H1 (cell line): ENCODE measurements at regions not wholly inside any gene's neighbourhood (a gene's known extent, or its start where the extent isn't known, plus 50 kb on each side); places are given as distances from the start of the nearest gene placed in this dataset.

ENCODE experiments used
- CTCF ChIA-PET: fragments of 300-600 bp; sonication (Branson Sonifier 250); formaldehyde crosslinking; loops from one replicate; lab custom pipeline; 2021; ENCODE audit not compliant: partially characterized antibody; lab: Charles Lee
- POLR2A ChIA-PET: fragments of 300-600 bp; sonication (Branson Sonifier 250); formaldehyde crosslinking; loops from one replicate; lab custom pipeline; 2021; ENCODE audit warnings: inconsistent platforms; ENCODE audit not compliant: partially characterized antibody; lab: Charles Lee
- DNase-seq, 2 experiments: peaks; one replicate each; pipeline versions ENCODE4 v3.0.0 to v3.0.0-alpha.2; 2010 to 2022; ENCODE audit warnings: low spot score in 2 of 2, low read depth in 1 of 2, mixed read lengths in 1 of 2
- FAIRE-seq: peaks from 2 replicates; lab custom pipeline; 2011; peaks lifted over from hg19 to GRCh38; lab: Jason Lieb, UNC
- H2AFZ ChIP-seq: 2 replicates; pipeline ENCODE4 v1.8.1; 2012; ENCODE audit warnings: low read length, inconsistent platforms
- H2AK5ac ChIP-seq: 2 replicates; pipeline ENCODE4 v1.6.1; 2013; ENCODE audit warnings: low read depth, low read length
- H2BK120ac ChIP-seq: replicated peaks from 2 replicates; pipeline ENCODE3; 2013; ENCODE audit warnings: low read depth, low read length, inconsistent platforms
- H2BK12ac ChIP-seq: 2 replicates; pipeline ENCODE4 v1.6.1; 2013; ENCODE audit warnings: low read depth, low read length
- H2BK15ac ChIP-seq: 2 replicates; pipeline ENCODE4 v1.6.1; 2013; ENCODE audit warnings: low read length
- H2BK20ac ChIP-seq: 2 replicates; pipeline ENCODE4 v1.6.1; 2013; ENCODE audit warnings: low read length
- H2BK5ac ChIP-seq: 2 replicates; pipeline ENCODE4 v1.6.1; 2013; ENCODE audit warnings: low read depth, low read length
- H3K14ac ChIP-seq: 2 replicates; pipeline ENCODE4 v1.6.1; 2013; ENCODE audit warnings: inconsistent platforms; ENCODE audit not compliant: insufficient read length
- H3K18ac ChIP-seq: 2 replicates; pipeline ENCODE4 v1.6.1; 2013; ENCODE audit warnings: low read length; ENCODE audit errors: extremely low read depth
- H3K23ac ChIP-seq: 2 replicates; pipeline ENCODE4 v1.6.1; 2013; ENCODE audit warnings: inconsistent platforms; ENCODE audit not compliant: insufficient read length
- H3K23me2 ChIP-seq: 2 replicates; pipeline ENCODE4 v1.6.1; 2013; ENCODE audit warnings: low read depth, low read length
- H3K27ac ChIP-seq: 2 replicates; pipeline ENCODE4 v1.6.1; 2011; ENCODE audit warnings: low read depth, low read length, inconsistent platforms
- H3K27me3 ChIP-seq, 4 experiments: replicated peaks in 1 of 4; 1 replicate in 1 of 4; 2 replicates in 3 of 4; pipeline versions ENCODE4 v1.6.1 to v1.8.1; 2011 to 2013; ENCODE audit warnings: low read length in 3 of 4, mild to moderate bottlenecking in 3 of 4, inconsistent platforms in 2 of 4, mixed read lengths in 2 of 4, moderate library complexity in 1 of 4; ENCODE audit not compliant: control insufficient read depth in 3 of 4, insufficient read depth in 3 of 4; ENCODE audit errors: extremely low read depth in 1 of 4
- H3K36me3 ChIP-seq, 4 experiments: 2 replicates each; pipeline versions ENCODE4 v1.6.1 to v1.8.1; 2011 to 2013; ENCODE audit warnings: mild to moderate bottlenecking in 4 of 4, low read length in 3 of 4, moderate library complexity in 2 of 4, control low read depth in 1 of 4, inconsistent platforms in 1 of 4; ENCODE audit not compliant: insufficient read depth in 4 of 4, control insufficient read depth in 2 of 4
- H3K4ac ChIP-seq: replicated peaks from 2 replicates; pipeline ENCODE3; 2013; ENCODE audit warnings: low read length, low read depth, mixed read lengths, inconsistent platforms; ENCODE audit not compliant: insufficient read length
- H3K4me1 ChIP-seq, 4 experiments: replicated peaks in 1 of 4; 1 replicate in 1 of 4; 2 replicates in 3 of 4; pipeline versions ENCODE4 v1.6.1 to v1.8.1; 2011 to 2013; ENCODE audit warnings: low read length in 3 of 4, inconsistent platforms in 2 of 4, mixed read lengths in 1 of 4; ENCODE audit not compliant: insufficient read depth in 4 of 4, control insufficient read depth in 3 of 4
- H3K4me2 ChIP-seq, 2 experiments: 2 replicates each; pipeline versions ENCODE4 v1.6.1 to v1.8.1; 2011 to 2013; ENCODE audit warnings: low read depth in 2 of 2, low read length in 2 of 2, control low read depth in 1 of 2, inconsistent platforms in 1 of 2, mild to moderate bottlenecking in 1 of 2; ENCODE audit not compliant: insufficient read depth in 1 of 2
- H3K4me3 ChIP-seq, 4 experiments: fragments of 200-600, 300-600 bp in 1 of 4; sonication (generic), shearing (Covaris generic), sonication (Bioruptor Twin) in 1 of 4; 2 replicates each; pipeline versions ENCODE4 v1.5.1 to v1.8.1; 2011 to 2016; ENCODE audit warnings: low read length in 4 of 4, low read depth in 3 of 4, control low read depth in 2 of 4, inconsistent platforms in 2 of 4, mild to moderate bottlenecking in 2 of 4, mixed read lengths in 1 of 4, moderate library complexity in 1 of 4; ENCODE audit not compliant: insufficient read depth in 2 of 4; ENCODE audit errors: extremely low read depth in 1 of 4
- H3K56ac ChIP-seq: replicated peaks from 2 replicates; pipeline ENCODE3; 2013; ENCODE audit warnings: low read depth, mild to moderate bottlenecking, mixed read lengths, low read length, inconsistent platforms; ENCODE audit not compliant: insufficient read length
- H3K79me1 ChIP-seq: 2 replicates; pipeline ENCODE4 v1.6.1; 2013; ENCODE audit warnings: low read depth, low read length, control low read depth
- H3K79me2 ChIP-seq, 2 experiments: 2 replicates each; pipeline versions ENCODE4 v1.6.1 to v1.8.1; 2012 to 2013; ENCODE audit warnings: low read length in 2 of 2, mild to moderate bottlenecking in 2 of 2, inconsistent platforms in 1 of 2; ENCODE audit not compliant: insufficient read depth in 2 of 2, control insufficient read depth in 1 of 2
- H3K9ac ChIP-seq, 4 experiments: replicated peaks in 1 of 4; 1 replicate in 1 of 4; 2 replicates in 3 of 4; pipeline versions ENCODE4 v1.6.1 to v1.8.1; 2011 to 2013; ENCODE audit warnings: low read depth in 3 of 4, low read length in 3 of 4, control low read depth in 2 of 4, mild to moderate bottlenecking in 2 of 4, moderate library complexity in 2 of 4, inconsistent platforms in 1 of 4; ENCODE audit errors: extremely low read depth in 1 of 4
- H3K9me3 ChIP-seq, 2 experiments: 2 replicates each; pipeline versions ENCODE4 v1.6.1 to v1.8.1; 2012 to 2013; ENCODE audit warnings: mild to moderate bottlenecking in 2 of 2, moderate library complexity in 2 of 2, control low read depth in 1 of 2, inconsistent platforms in 1 of 2, low read depth in 1 of 2, low read length in 1 of 2, mixed read lengths in 1 of 2; ENCODE audit not compliant: insufficient read depth in 2 of 2
- H4K20me1 ChIP-seq, 2 experiments: replicated peaks in 1 of 2; 2 replicates each; pipeline versions ENCODE3 to v1.8.1; 2011 to 2013; ENCODE audit warnings: inconsistent platforms in 2 of 2, low read length in 2 of 2, mild to moderate bottlenecking in 1 of 2; ENCODE audit not compliant: insufficient read depth in 2 of 2, control insufficient read depth in 1 of 2
- H4K5ac ChIP-seq: 2 replicates; pipeline ENCODE4 v1.6.1; 2013; ENCODE audit warnings: low read length, low read depth, mixed read lengths, inconsistent platforms; ENCODE audit not compliant: insufficient read length
- H4K8ac ChIP-seq: 2 replicates; pipeline ENCODE4 v1.8.0; 2013; ENCODE audit warnings: mild to moderate bottlenecking, moderate library complexity, low read length, inconsistent platforms; ENCODE audit not compliant: insufficient read depth; ENCODE audit errors: extremely low read depth
- H4K91ac ChIP-seq: replicated peaks from 2 replicates; pipeline ENCODE3; 2013; ENCODE audit warnings: low read length, mixed read lengths, inconsistent platforms; ENCODE audit not compliant: insufficient read length
- BRCA1 ChIP-seq: IDR thresholded peaks from 2 replicates; pipeline ENCODE4 v1.6.1; 2012; ENCODE audit warnings: low read depth, low read length, improper control_type of control experiment
- CREB1 ChIP-seq: IDR thresholded peaks from 2 replicates; pipeline ENCODE4 v1.6.1; 2012; ENCODE audit warnings: inconsistent platforms
- RAD21 ChIP-seq, 2 experiments: IDR thresholded peaks in 1 of 2; conservative IDR thresholded peaks in 1 of 2; 2 replicates each; pipeline ENCODE4 v1.6.1; 2011; ENCODE audit warnings: low read depth in 2 of 2, low read length in 2 of 2, improper control_type of control experiment in 1 of 2, inconsistent platforms in 1 of 2, mild to moderate bottlenecking in 1 of 2, moderate library complexity in 1 of 2
- RFX5 ChIP-seq: IDR thresholded peaks from 2 replicates; pipeline ENCODE4 v1.6.1; 2011; ENCODE audit warnings: low read depth, low read length, improper control_type of control experiment, borderline replicate concordance
- SP4 ChIP-seq: IDR thresholded peaks from 2 replicates; pipeline ENCODE4 v1.6.1; 2012; ENCODE audit warnings: low read length, inconsistent platforms
- YY1 ChIP-seq: IDR thresholded peaks from 2 replicates; pipeline ENCODE4 v1.6.1; 2011; ENCODE audit warnings: low read depth, mild to moderate bottlenecking, low read length
- WGBS, 2 experiments: shearing (Covaris generic) in 1 of 2; methylation state at CpG; one replicate each; pipeline versions ENCODE4 v1.1.6 to v1.1.7; 2013 to 2015; ENCODE audit warnings: low lambda C conversion rate in 2 of 2, mixed read lengths in 2 of 2, inconsistent platforms in 1 of 2, low coverage in 1 of 2, missing lambda C conversion rate in 1 of 2; ENCODE audit not compliant: insufficient replicate concordance in 2 of 2, insufficient coverage in 1 of 2, insufficient read length in 1 of 2; ENCODE audit errors: extremely low coverage in 1 of 2, missing lambda C conversion rate in 1 of 2; 5-methylcytosine and 5-hydroxymethylcytosine counted together

GRCh38 chr12:65609359-65609771, 214.9 kb upstream of the HMGA2 start:
- FAIRE-seq = no peak
- 78% methylated on average over 4 of the region's 4 CpGs; no CpG with 5 or more reads in 1 of the 2 experiments for WGBS, 2 experiments
- CTCF ChIA-PET = interaction anchor here (1.0 to 1.6 kb wide), 3 partner anchors 40 to 360 kb away, joined by 3 read pairs; no protein-coding TSS in a partner anchor

More at GRCh38 chr12:65609359-65609771, 214.9 kb upstream of the HMGA2 start:
- POLR2A ChIA-PET = no interaction called here
- Histone ChIP-seq H4K5ac (no peak overlapping the region), H3K4me1 (no peaks in the 10 kb centered on the region), H3K56ac (no peak overlapping the region), H3K23me2 (no peaks in the 10 kb centered on the region), H3K27ac (no peak overlapping the region), H2AK5ac (no peak overlapping the region), H3K27me3 (no peaks in the 10 kb centered on the region), H2BK12ac (no peak overlapping the region), H3K23ac (no peak overlapping the region), H3K18ac (no peak overlapping the region), H3K4me3 (no peak overlapping the region), H4K20me1 (no peaks in the 10 kb centered on the region), H2BK5ac (no peak overlapping the region), H3K9me3 (no peaks in the 10 kb centered on the region), H4K91ac (no peak overlapping the region), H3K36me3 (no peaks in the 10 kb centered on the region), H3K79me1 (no peaks in the 10 kb centered on the region), H4K8ac (no peak overlapping the region), H2BK15ac (no peak overlapping the region), H3K14ac (no peak overlapping the region), H2BK120ac (no peak overlapping the region), H3K9ac (no peak overlapping the region), H2AFZ (no peak overlapping the region), H3K4me2 (no peak overlapping the region), H3K4ac (no peak overlapping the region), H3K79me2 (no peaks in the 10 kb centered on the region), H2BK20ac (no peak overlapping the region)
- TF ChIP-seq RAD21 (IDR thresholded peaks at IDR 0.05 in 1 of 2, conservative IDR thresholded peaks at IDR 0.05 in 1 of 2; ENCODE audit: low read depth in 2 of 2, low read length in 2 of 2) = peak; percentile 49 to 52
- no peak for TF ChIP-seq RFX5
- TF ChIP-seq BRCA1 = no peak
- no peak for TF ChIP-seq YY1
- TF ChIP-seq CREB1 = no peak
- TF ChIP-seq SP4 = no peak
- no peak for DNase-seq
